BLaER1 treated with 17β-estradiol and CSF1 and Interleukin-3, amounts not matched to agents 10 nM and 100 nM (cell line): ENCODE measurements at regions not wholly inside any gene's neighbourhood (a gene's known extent, or its start where the extent isn't known, plus 50 kb on each side); places are given as distances from the start of the nearest gene placed in this dataset.

ENCODE experiments used
- H3K27ac ChIP-seq, 11 experiments: shearing (Covaris generic); formaldehyde crosslinking; 2 replicates each; pipeline ENCODE4 v1.8.1; 2022
- H3K27me3 ChIP-seq, 11 experiments: shearing (Covaris generic); formaldehyde crosslinking; 2 replicates each; pipeline ENCODE4 v1.8.1; 2022
- H3K36me3 ChIP-seq, 11 experiments: shearing (Covaris generic); formaldehyde crosslinking; 2 replicates each; pipeline ENCODE4 v1.8.1; 2022
- H3K4me1 ChIP-seq, 10 experiments: shearing (Covaris generic); formaldehyde crosslinking; 2 replicates each; pipeline ENCODE4 v1.8.1; 2022
- H3K4me2 ChIP-seq, 11 experiments: shearing (Covaris generic); formaldehyde crosslinking; 2 replicates each; pipeline ENCODE4 v1.8.1; 2022
- H3K4me3 ChIP-seq, 10 experiments: shearing (Covaris generic); formaldehyde crosslinking; 2 replicates each; pipeline ENCODE4 v1.8.1; 2022
- H3K9ac ChIP-seq, 11 experiments: shearing (Covaris generic); formaldehyde crosslinking; 2 replicates each; pipeline ENCODE4 v1.8.1; 2022
- H3K9me3 ChIP-seq, 11 experiments: shearing (Covaris generic); formaldehyde crosslinking; replicated peaks in 1 of 11; 2 replicates each; pipeline ENCODE4 v1.8.1; 2022
- H4K20me1 ChIP-seq, 11 experiments: shearing (Covaris generic); formaldehyde crosslinking; 2 replicates each; pipeline ENCODE4 v1.8.1; 2022
- Cebpa-rat ChIP-seq, 11 experiments: shearing (Covaris generic); IDR thresholded peaks; 2 replicates each; pipeline ENCODE4 v1.8.1; 2022

- Histone ChIP-seq H4K20me1 (no peaks in the 10 kb centered on the region), H3K27ac (no peak overlapping the region), H3K9me3 (no peaks in the 10 kb centered on the region), H3K4me1 (no peaks in the 10 kb centered on the region), H3K27me3 (no peaks in the 10 kb centered on the region), H3K4me3 (no peak overlapping the region), H3K36me3 (no peaks in the 10 kb centered on the region), H3K9ac (no peak overlapping the region), H3K4me2 (no peak overlapping the region)
- no peak for TF ChIP-seq Cebpa-rat (IDR thresholded peaks at IDR 0.05)
Measured at GRCh38 chr7:10034843-10035556, 938.7 kb upstream of the PHF14 start.

GRCh38 chr7:10036693-10037092, 937.0 kb upstream of the PHF14 start:
- Histone ChIP-seq H3K27ac (no peak overlapping the region), H3K4me3 (no peak overlapping the region), H3K9me3 (no peaks in the 10 kb centered on the region), H3K9ac (no peak overlapping the region), H3K27me3 (no peaks in the 10 kb centered on the region), H3K4me1 (no peaks in the 10 kb centered on the region), H4K20me1 (no peaks in the 10 kb centered on the region), H3K4me2 (no peak overlapping the region), H3K36me3 (no peaks in the 10 kb centered on the region)
- TF ChIP-seq Cebpa-rat (IDR thresholded peaks at IDR 0.05) = no peak

- H3K27me3 ChIP-seq = no peaks in the 10 kb centered on the region
Measured at GRCh38 chr7:10038351-10038750, 935.3 kb upstream of the PHF14 start.

GRCh38 chr7:10040674-10041073, 933.0 kb upstream of the PHF14 start:
- no peaks in the 10 kb centered on the region for H3K9me3 ChIP-seq
- H3K27me3 ChIP-seq = no peaks in the 10 kb centered on the region
- no peak overlapping the region for H3K9ac ChIP-seq
- H3K4me3 ChIP-seq = no peak overlapping the region
- H3K27ac ChIP-seq = no peak overlapping the region
- TF ChIP-seq Cebpa-rat (IDR thresholded peaks at IDR 0.05) = no peak
- H3K36me3 ChIP-seq = no peaks in the 10 kb centered on the region
- H3K4me2 ChIP-seq = no peak overlapping the region
- no peaks in the 10 kb centered on the region for H3K4me1 ChIP-seq
- no peaks in the 10 kb centered on the region for H4K20me1 ChIP-seq

More at GRCh38 chr7:10038351-10038750, 935.3 kb upstream of the PHF14 start:
- TF ChIP-seq Cebpa-rat (IDR thresholded peaks at IDR 0.05) = no peak
- Histone ChIP-seq H3K27ac (no peak overlapping the region), H3K9me3 (no peaks in the 10 kb centered on the region), H4K20me1 (no peaks in the 10 kb centered on the region), H3K4me3 (no peak overlapping the region), H3K36me3 (no peaks in the 10 kb centered on the region), H3K9ac (no peak overlapping the region), H3K4me2 (no peak overlapping the region), H3K4me1 (no peaks in the 10 kb centered on the region)

GRCh38 chr7:10070899-10071298, 902.8 kb upstream of the PHF14 start:
- Histone ChIP-seq H3K36me3 (no peaks in the 10 kb centered on the region), H3K9me3 (no peaks in the 10 kb centered on the region), H3K27me3 (no peaks in the 10 kb centered on the region), H4K20me1 (no peaks in the 10 kb centered on the region), H3K4me1 (no peaks in the 10 kb centered on the region), H3K4me2 (no peak overlapping the region), H3K27ac (no peak overlapping the region), H3K4me3 (no peak overlapping the region), H3K9ac (no peak overlapping the region)
- TF ChIP-seq Cebpa-rat (IDR thresholded peaks at IDR 0.05) = no peak

GRCh38 chr7:10075866-10076265, 897.8 kb upstream of the PHF14 start:
- H3K4me1 ChIP-seq = no peaks in the 10 kb centered on the region
- H3K4me3 ChIP-seq = no peak overlapping the region
- H3K36me3 ChIP-seq = no peaks in the 10 kb centered on the region
- H3K27me3 ChIP-seq = no peaks in the 10 kb centered on the region
- peaks cover 0 to 9% (median 0%) of the 10 kb centered on the region in 11 experiments; a peak in 1 of 22 replicates for H3K9me3 ChIP-seq
- H4K20me1 ChIP-seq = no peaks in the 10 kb centered on the region
- H3K27ac ChIP-seq = no peak overlapping the region
- no peak for TF ChIP-seq Cebpa-rat (IDR thresholded peaks at IDR 0.05)
- no peak overlapping the region for H3K4me2 ChIP-seq
- H3K9ac ChIP-seq = no peak overlapping the region

- no peaks in the 10 kb centered on the region for H3K4me1 ChIP-seq
- no peaks in the 10 kb centered on the region for H4K20me1 ChIP-seq
- no peak overlapping the region for H3K4me3 ChIP-seq
- peaks cover 0 to 9% (median 0%) of the 10 kb centered on the region in 11 experiments; a peak in 1 of 22 replicates for H3K9me3 ChIP-seq
- no peaks in the 10 kb centered on the region for H3K36me3 ChIP-seq
- no peak overlapping the region for H3K9ac ChIP-seq
- no peaks in the 10 kb centered on the region for H3K27me3 ChIP-seq
- H3K27ac ChIP-seq = no peak overlapping the region
- TF ChIP-seq Cebpa-rat (IDR thresholded peaks at IDR 0.05) = no peak
- H3K4me2 ChIP-seq = no peak overlapping the region
Measured at GRCh38 chr7:10076660-10077300, 896.9 kb upstream of the PHF14 start.

GRCh38 chr7:10079572-10079971, 894.1 kb upstream of the PHF14 start:
- Histone ChIP-seq H4K20me1 (no peaks in the 10 kb centered on the region), H3K9me3 (peaks cover 0 to 9% (median 0%) of the 10 kb centered on the region in 11 experiments; a peak in 1 of 22 replicates), H3K4me3 (no peak overlapping the region), H3K9ac (no peak overlapping the region), H3K27ac (no peak overlapping the region), H3K4me1 (no peaks in the 10 kb centered on the region), H3K27me3 (no peaks in the 10 kb centered on the region), H3K4me2 (no peak overlapping the region), H3K36me3 (no peaks in the 10 kb centered on the region)
- no peak for TF ChIP-seq Cebpa-rat (IDR thresholded peaks at IDR 0.05)

GRCh38 chr7:10082896-10083295, 890.8 kb upstream of the PHF14 start:
- H3K9me3 ChIP-seq = peaks cover 0 to 9% (median 0%) of the 10 kb centered on the region in 11 experiments; a peak in 1 of 22 replicates
- no peak overlapping the region for H3K27ac ChIP-seq
- TF ChIP-seq Cebpa-rat (IDR thresholded peaks at IDR 0.05) = no peak
- H3K27me3 ChIP-seq = no peaks in the 10 kb centered on the region
- H3K9ac ChIP-seq = no peak overlapping the region
- no peaks in the 10 kb centered on the region for H3K4me1 ChIP-seq
- H3K4me3 ChIP-seq = no peak overlapping the region
- H4K20me1 ChIP-seq = no peaks in the 10 kb centered on the region
- no peaks in the 10 kb centered on the region for H3K36me3 ChIP-seq
- H3K4me2 ChIP-seq = no peak overlapping the region

GRCh38 chr7:10083766-10084165, 889.9 kb upstream of the PHF14 start:
- Histone ChIP-seq H3K27me3 (no peaks in the 10 kb centered on the region), H3K4me1 (no peaks in the 10 kb centered on the region), H3K4me3 (no peak overlapping the region), H3K9ac (no peak overlapping the region), H3K27ac (no peak overlapping the region), H4K20me1 (no peaks in the 10 kb centered on the region), H3K4me2 (no peak overlapping the region), H3K36me3 (no peaks in the 10 kb centered on the region), H3K9me3 (peaks cover 0 to 9% (median 0%) of the 10 kb centered on the region in 11 experiments; a peak in 1 of 22 replicates)
- TF ChIP-seq Cebpa-rat (IDR thresholded peaks at IDR 0.05) = no peak
